Endothelial cell (in vitro differentiated cells): ENCODE measurements at regions not wholly inside any gene's neighbourhood (a gene's known extent, or its start where the extent isn't known, plus 50 kb on each side); places are given as distances from the start of the nearest gene placed in this dataset.

ENCODE experiments used
- DNase-seq: peaks from one replicate; pipeline ENCODE4 v3.0.0; 2021; ENCODE audit warnings: low spot score
- H3K27ac Mint-ChIP-seq: one replicate; pipeline ENCODE4 v1.8.0; 2021; ENCODE audit warnings: mixed read lengths, inconsistent platforms; ENCODE audit not compliant: unreplicated experiment
- H3K27me3 Mint-ChIP-seq: one replicate; pipeline ENCODE4 v1.8.0; 2021; ENCODE audit warnings: mild to moderate bottlenecking, moderate library complexity, mixed read lengths, inconsistent platforms; ENCODE audit not compliant: unreplicated experiment
- H3K36me3 Mint-ChIP-seq: one replicate; pipeline ENCODE4 v1.8.0; 2021; ENCODE audit warnings: mild to moderate bottlenecking, low read depth, mixed read lengths, inconsistent platforms; ENCODE audit not compliant: unreplicated experiment
- H3K4me1 Mint-ChIP-seq: one replicate; pipeline ENCODE4 v1.8.0; 2021; ENCODE audit warnings: mild to moderate bottlenecking, mixed read lengths, inconsistent platforms; ENCODE audit not compliant: unreplicated experiment
- H3K4me3 Mint-ChIP-seq: one replicate; pipeline ENCODE4 v1.8.0; 2021; ENCODE audit warnings: mild to moderate bottlenecking, mixed read lengths, inconsistent platforms; ENCODE audit not compliant: unreplicated experiment
- H3K9me3 Mint-ChIP-seq: one replicate; pipeline ENCODE4 v1.8.0; 2021; ENCODE audit warnings: mixed read lengths, inconsistent platforms; ENCODE audit not compliant: unreplicated experiment
- TF ChIP-seq, protein P1 (sequence below): fragments of 200-600 bp; sonication (generic); IDR thresholded peaks from one replicate; pipeline ENCODE4 v1.5.0; 2021; ENCODE audit warnings: antibody characterized with exemption; ENCODE audit not compliant: unreplicated experiment

DNA sequence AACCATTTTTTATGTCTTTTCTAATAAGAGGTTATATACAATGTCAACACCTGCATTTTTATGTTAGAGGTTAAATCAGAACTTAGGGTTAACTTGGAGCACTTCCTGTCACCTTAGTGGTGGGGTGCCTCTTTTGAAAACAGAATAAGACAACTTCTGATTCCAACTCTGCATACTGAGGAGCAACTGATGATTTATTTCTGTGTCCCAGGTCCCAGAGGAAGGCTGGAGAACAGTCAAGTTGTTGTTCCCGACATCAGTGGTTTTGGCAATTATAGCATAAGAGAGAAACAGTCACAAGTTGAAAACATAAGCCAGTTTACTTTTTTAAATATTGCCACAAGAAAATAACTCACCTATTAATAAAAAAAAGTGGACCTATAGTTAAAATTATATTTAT lies 871.0 kb upstream of the ADAMTS5 start:
- no peaks in the 10 kb centered on the region for H3K9me3 Mint-ChIP-seq
- TF ChIP-seq, protein P1, sequence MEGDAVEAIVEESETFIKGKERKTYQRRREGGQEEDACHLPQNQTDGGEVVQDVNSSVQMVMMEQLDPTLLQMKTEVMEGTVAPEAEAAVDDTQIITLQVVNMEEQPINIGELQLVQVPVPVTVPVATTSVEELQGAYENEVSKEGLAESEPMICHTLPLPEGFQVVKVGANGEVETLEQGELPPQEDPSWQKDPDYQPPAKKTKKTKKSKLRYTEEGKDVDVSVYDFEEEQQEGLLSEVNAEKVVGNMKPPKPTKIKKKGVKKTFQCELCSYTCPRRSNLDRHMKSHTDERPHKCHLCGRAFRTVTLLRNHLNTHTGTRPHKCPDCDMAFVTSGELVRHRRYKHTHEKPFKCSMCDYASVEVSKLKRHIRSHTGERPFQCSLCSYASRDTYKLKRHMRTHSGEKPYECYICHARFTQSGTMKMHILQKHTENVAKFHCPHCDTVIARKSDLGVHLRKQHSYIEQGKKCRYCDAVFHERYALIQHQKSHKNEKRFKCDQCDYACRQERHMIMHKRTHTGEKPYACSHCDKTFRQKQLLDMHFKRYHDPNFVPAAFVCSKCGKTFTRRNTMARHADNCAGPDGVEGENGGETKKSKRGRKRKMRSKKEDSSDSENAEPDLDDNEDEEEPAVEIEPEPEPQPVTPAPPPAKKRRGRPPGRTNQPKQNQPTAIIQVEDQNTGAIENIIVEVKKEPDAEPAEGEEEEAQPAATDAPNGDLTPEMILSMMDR = no peak

DNA sequence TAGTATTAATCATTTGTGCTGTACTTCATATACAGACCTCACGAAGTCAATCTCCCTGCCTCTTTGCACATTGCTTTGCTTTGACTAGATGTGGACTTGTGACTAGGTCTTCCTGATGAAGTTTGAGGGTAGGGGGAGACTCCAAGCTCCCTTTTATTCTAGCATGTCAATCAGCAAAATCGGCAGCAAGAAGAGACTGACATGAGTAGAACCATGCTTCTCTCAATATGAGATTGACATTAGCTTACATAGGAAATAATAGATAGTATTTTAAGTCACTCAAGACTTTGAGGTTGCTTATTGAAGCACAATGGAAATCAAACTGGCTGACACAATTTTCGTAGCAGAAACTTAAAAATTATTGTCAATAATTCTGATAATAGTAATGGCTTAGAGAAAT lies 866.4 kb upstream of the ADAMTS5 start:
- H3K9me3 Mint-ChIP-seq = no peaks in the 10 kb centered on the region
- H3K36me3 Mint-ChIP-seq = no peaks in the 10 kb centered on the region
- DNase-seq = no peak
- H3K27ac Mint-ChIP-seq = no peak overlapping the region
- TF ChIP-seq, protein P1 = no peak
- H3K4me1 Mint-ChIP-seq = no peaks in the 10 kb centered on the region
- H3K27me3 Mint-ChIP-seq = no peaks in the 10 kb centered on the region
- H3K4me3 Mint-ChIP-seq = no peak overlapping the region

More for the DNA sequence above, 871.0 kb upstream of the ADAMTS5 start:
- Mint-ChIP-seq H3K27me3 (no peaks in the 10 kb centered on the region), H3K4me3 (no peak overlapping the region), H3K36me3 (no peaks in the 10 kb centered on the region), H3K4me1 (no peaks in the 10 kb centered on the region), H3K27ac (no peak overlapping the region)
- DNase-seq = no peak

DNA sequence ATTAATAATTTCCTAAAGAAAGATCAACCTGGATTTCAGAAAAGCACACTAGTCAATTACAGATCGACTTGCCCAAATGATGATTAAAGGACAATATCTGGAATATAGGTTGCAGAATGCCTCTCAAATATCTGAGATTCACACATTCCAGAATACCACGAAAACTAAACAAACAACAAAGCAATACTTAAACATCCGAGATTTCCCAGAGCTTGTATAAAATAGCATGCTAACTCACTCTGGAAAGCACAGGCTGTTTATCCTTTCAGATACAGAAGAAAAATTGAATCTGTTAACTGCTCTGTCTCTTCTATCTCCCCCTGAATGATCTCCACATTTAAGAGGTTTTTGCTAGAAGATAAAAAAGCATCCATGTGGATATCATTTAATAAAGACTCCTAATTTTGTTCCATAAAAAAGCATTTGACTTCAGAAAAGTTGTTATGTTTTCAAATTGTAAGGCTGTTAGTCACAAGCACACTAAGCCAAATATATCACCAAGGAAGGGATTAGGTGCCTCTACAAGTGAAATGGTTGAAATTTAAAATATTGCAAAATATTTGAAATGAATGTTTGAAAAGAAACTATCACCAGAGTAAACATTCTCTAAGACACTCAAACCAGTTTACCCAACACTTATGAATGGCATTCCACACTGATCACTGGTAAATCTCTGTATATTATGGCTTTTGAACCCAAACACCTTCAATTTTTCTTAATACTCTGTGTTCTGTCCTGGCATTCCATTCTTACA lies 865.1 kb upstream of the ADAMTS5 start:
- Mint-ChIP-seq H3K9me3 (no peaks in the 10 kb centered on the region), H3K27ac (no peak overlapping the region), H3K4me3 (no peak overlapping the region), H3K4me1 (no peaks in the 10 kb centered on the region), H3K36me3 (no peaks in the 10 kb centered on the region), H3K27me3 (no peaks in the 10 kb centered on the region)
- no peak for DNase-seq
- TF ChIP-seq, protein P1 = no peak

DNA sequence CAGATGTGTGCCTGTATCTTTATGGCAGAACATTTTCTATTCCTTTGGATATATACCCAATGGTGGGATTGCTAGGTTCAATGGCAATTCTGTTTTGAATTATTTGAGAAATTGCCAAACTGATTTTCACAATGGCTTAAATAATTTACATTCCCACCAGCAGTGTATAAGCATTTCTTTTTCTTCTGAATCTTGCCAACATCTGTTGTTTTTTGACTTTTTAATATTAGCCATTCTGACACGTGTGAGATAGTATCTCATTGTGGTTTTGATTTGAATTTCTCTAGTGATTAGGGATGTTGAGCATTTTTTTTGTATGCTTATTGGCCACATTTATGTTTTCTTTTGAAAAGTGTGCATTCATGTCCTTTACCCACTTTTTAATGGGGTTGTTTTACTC lies 864.3 kb upstream of the ADAMTS5 start:
- no peak for DNase-seq
- Mint-ChIP-seq H3K27me3 (no peaks in the 10 kb centered on the region), H3K27ac (no peak overlapping the region), H3K36me3 (no peaks in the 10 kb centered on the region), H3K4me3 (no peak overlapping the region), H3K4me1 (no peaks in the 10 kb centered on the region), H3K9me3 (no peaks in the 10 kb centered on the region)
- TF ChIP-seq, protein P1 = no peak

DNA sequence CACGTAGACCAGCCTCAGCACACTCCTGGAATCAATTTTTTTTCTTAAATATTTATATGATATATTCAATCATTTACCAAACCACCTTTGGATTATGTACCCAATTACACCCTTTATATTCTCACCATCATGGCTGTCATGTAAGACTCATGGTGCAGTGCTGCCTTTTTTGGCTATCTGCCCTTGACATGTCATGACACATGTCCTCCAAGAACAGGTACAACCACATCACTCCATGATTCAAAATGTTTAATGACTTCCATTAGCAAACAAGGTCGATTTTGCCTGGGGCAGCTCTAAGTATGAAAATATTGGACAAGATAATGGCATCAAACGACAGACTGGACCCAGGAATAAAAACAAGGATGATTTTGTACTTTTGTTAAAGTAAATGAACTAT lies 861.1 kb upstream of the ADAMTS5 start:
- TF ChIP-seq, protein P1 = no peak
- H3K4me3 Mint-ChIP-seq = no peak overlapping the region
- no peak overlapping the region for H3K27ac Mint-ChIP-seq
- no peaks in the 10 kb centered on the region for H3K4me1 Mint-ChIP-seq
- H3K36me3 Mint-ChIP-seq = no peaks in the 10 kb centered on the region
- H3K27me3 Mint-ChIP-seq = no peaks in the 10 kb centered on the region
- no peaks in the 10 kb centered on the region for H3K9me3 Mint-ChIP-seq
- no peak for DNase-seq
